Activated CD8-positive, alpha-beta memory T cell treated with anti-CD3 and anti-CD28 coated beads, Interleukin-2, amount 10 ng/mL, durations not matched to agents 7 days and 5 days (primary cell): ENCODE measurements at regions not wholly inside any gene's neighbourhood (a gene's known extent, or its start where the extent isn't known, plus 50 kb on each side); places are given as distances from the start of the nearest gene placed in this dataset.

Experiments
- ATAC-seq: fragments of 150-1000 bp; cut with Tn5 transposase; one replicate; pipeline ENCODE4 v1.10.0; 2021; ENCODE audit warnings: moderate library complexity
- CTCF ChIA-PET: fragments of 350-600 bp; sonication (Branson Sonifier 250); formaldehyde crosslinking; loops from one replicate; lab custom pipeline; 2021; ENCODE audit warnings: antibody characterized with exemption; lab: Charles Lee
- DNase-seq: peaks from one replicate; pipeline ENCODE4 v3.0.0-alpha.2; 2020
- H3K27ac Mint-ChIP-seq: one replicate; pipeline ENCODE4 v1.8.0; 2021; ENCODE audit warnings: mild to moderate bottlenecking, mixed read lengths
- H3K27me3 Mint-ChIP-seq: one replicate; pipeline ENCODE4 v1.8.0; 2021; ENCODE audit warnings: mixed read lengths
- H3K36me3 Mint-ChIP-seq: one replicate; pipeline ENCODE4 v1.8.0; 2021; ENCODE audit warnings: mild to moderate bottlenecking, mixed read lengths
- H3K4me1 Mint-ChIP-seq: one replicate; pipeline ENCODE4 v1.8.0; 2021; ENCODE audit warnings: mixed read lengths
- H3K4me3 Mint-ChIP-seq: one replicate; pipeline ENCODE4 v1.8.0; 2021; ENCODE audit warnings: mild to moderate bottlenecking, moderate library complexity, mixed read lengths
- H3K9me3 Mint-ChIP-seq: one replicate; pipeline ENCODE4 v1.8.0; 2022; ENCODE audit warnings: low read depth, mixed read lengths

DNA sequence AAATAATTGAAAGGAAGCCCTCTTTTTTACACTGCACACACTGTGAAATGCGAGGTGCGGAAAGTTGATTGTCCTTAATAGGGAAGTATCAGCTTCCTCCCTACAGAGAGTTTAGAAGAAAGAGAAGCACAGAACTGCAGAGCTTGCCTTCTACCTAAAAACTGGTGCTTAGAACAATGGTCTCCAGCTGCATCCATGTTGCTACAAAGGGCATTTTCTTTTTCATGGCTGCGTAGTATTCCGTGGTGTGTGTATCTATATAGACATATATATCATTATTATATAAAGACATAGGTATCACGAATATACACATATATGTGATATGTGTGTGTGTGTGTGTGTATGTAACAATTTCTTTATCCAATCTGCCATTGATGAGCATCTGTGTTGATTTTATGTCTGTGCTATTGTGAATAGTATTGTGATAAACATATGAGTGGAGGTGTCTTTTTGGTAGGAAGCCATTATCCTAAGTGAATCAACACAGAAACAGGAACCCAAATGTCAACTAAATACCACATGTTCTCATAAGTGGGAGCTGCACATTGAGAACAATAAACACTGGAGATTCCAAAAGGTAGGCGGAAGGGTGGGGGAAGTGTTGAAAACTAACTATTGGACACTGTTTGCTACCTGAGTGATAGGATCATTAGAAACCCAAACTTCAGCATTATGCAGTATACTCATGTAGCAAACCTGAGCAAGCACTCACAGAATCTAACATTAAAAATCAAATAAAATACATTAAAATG, 290.0 kb upstream of the RUNX1 start:
- CTCF ChIA-PET: no interaction called here
- no peak for ATAC-seq
- no peaks in the 10 kb centered on the region for H3K27me3 Mint-ChIP-seq

GRCh38 chr21:35338281-35338680, 289.2 kb upstream of the RUNX1 start:
- DNase-seq (no peak), ATAC-seq (no peak)
- no peak overlapping the region for H3K4me3 Mint-ChIP-seq
- peaks cover 3% of the 10 kb centered on the region for H3K36me3 Mint-ChIP-seq
- H3K27me3 Mint-ChIP-seq: no peaks in the 10 kb centered on the region
- H3K27ac Mint-ChIP-seq: no peak overlapping the region
- peaks cover 4% of the 10 kb centered on the region for H3K9me3 Mint-ChIP-seq
- H3K4me1 Mint-ChIP-seq: peaks cover 16% of the 10 kb centered on the region
- CTCF ChIA-PET: no interaction called here

More for the DNA sequence above, 290.0 kb upstream of the RUNX1 start:
- H3K4me1 Mint-ChIP-seq: peaks cover 20% of the 10 kb centered on the region
- no peak overlapping the region for H3K27ac Mint-ChIP-seq
- H3K9me3 Mint-ChIP-seq: peaks cover 4% of the 10 kb centered on the region
- no peak for DNase-seq
- no peak overlapping the region for H3K4me3 Mint-ChIP-seq
- peaks cover 5% of the 10 kb centered on the region for H3K36me3 Mint-ChIP-seq

DNA sequence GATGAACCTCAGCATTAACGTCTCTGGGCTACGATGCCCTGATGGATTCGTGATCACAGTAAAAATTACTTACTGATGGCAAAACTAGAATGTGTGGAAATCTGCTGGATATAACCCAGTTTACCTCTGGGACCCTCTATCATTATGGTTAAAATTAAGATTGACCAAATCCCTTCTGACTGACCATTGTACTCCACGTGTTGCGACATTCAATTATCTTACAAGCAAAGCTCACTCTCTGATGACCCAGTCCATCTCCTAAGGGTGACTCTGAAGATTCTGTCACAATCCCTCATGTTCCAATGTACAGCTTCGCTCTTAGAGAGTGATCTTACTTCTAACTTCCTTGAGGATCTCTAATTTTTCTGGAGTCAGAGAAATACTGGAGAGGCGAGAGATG, 288.5 kb upstream of the RUNX1 start:
- CTCF ChIA-PET: no interaction called here
- ATAC-seq: no peak
- Mint-ChIP-seq H3K4me1 (peaks cover 12% of the 10 kb centered on the region), H3K27me3 (no peaks in the 10 kb centered on the region), H3K9me3 (peaks cover 4% of the 10 kb centered on the region), H3K27ac (no peak overlapping the region), H3K36me3 (peaks cover 2% of the 10 kb centered on the region), H3K4me3 (no peak overlapping the region)
- DNase-seq: no peak

DNA sequence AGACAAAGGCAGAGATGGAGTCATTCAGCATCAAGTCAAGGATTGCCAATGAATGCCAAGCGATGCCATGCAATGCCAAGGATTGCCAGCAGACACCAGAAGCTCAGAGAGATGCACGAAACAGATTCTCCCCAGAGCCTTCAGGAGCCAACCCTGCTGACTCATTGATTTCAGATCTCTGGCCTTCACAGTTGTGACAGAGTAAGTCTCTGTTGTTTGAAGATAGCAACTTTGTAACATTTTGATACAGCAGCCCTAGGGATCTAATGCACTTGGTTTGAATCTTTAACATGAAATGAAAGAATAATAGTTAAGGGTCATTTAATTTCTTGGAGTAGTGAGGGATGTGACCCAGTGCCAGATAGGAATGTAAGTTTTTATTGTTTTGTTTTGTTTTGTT, 287.4 kb upstream of the RUNX1 start:
- Mint-ChIP-seq H3K36me3 (peaks cover 2% of the 10 kb centered on the region), H3K4me1 (peaks cover 3% of the 10 kb centered on the region), H3K27me3 (peaks cover 3% of the 10 kb centered on the region), H3K4me3 (no peak overlapping the region), H3K9me3 (peaks cover 4% of the 10 kb centered on the region), H3K27ac (no peak overlapping the region)
- DNase-seq: no peak
- no peak for ATAC-seq
- CTCF ChIA-PET: no interaction called here

GRCh38 chr21:35335951-35336446, 286.9 kb upstream of the RUNX1 start:
- Mint-ChIP-seq H3K27ac (no peak overlapping the region), H3K36me3 (peaks cover 2% of the 10 kb centered on the region), H3K4me3 (no peak overlapping the region), H3K9me3 (peaks cover 6% of the 10 kb centered on the region), H3K27me3 (peaks cover 3% of the 10 kb centered on the region), H3K4me1 (peaks cover 3% of the 10 kb centered on the region)
- ATAC-seq (no peak), DNase-seq (no peak)
- CTCF ChIA-PET: no interaction called here

GRCh38 chr21:35333831-35334618, 284.9 kb upstream of the RUNX1 start:
- H3K4me3 Mint-ChIP-seq: no peak overlapping the region
- DNase-seq (no peak), ATAC-seq (no peak)
- peaks cover 3% of the 10 kb centered on the region for H3K4me1 Mint-ChIP-seq
- H3K27me3 Mint-ChIP-seq: peaks cover 3% of the 10 kb centered on the region
- H3K9me3 Mint-ChIP-seq: peaks cover 6% of the 10 kb centered on the region
- no peaks in the 10 kb centered on the region for H3K36me3 Mint-ChIP-seq
- H3K27ac Mint-ChIP-seq: no peak overlapping the region
- CTCF ChIA-PET: interaction anchor here (0.7 kb wide), 1 partner anchor 11 kb away, joined by 3 read pairs; no protein-coding TSS in a partner anchor

DNA sequence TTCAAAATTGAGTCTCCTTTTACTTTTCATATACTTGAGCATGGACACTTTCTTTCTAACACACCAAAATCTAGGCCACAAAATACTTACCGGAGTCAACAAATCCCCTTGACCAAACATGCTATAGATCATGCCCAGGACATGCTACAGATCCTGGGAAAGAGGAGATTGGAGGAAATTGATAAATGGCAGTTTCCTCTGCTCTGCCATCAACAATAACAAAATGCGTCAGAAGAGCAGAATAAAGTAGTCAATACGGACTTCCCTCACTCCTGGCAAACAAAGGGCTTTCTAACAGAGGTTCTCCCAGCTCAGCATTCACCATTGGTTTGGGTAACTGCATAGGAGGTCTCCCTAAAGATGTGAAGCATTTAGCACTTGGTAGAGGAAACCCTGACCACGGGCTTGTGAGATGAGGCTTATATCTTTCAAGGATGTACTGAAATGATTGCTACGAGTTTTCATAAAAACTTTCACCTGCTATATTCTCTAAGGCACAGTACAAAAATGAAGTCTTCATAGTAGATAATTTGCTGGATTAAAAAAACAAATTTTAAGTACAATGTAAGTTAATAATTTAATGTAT, 283.8 kb upstream of the RUNX1 start:
- ATAC-seq (no peak), DNase-seq (no peak)
- H3K27me3 Mint-ChIP-seq: peaks cover 3% of the 10 kb centered on the region
- H3K4me1 Mint-ChIP-seq: peaks cover 3% of the 10 kb centered on the region
- H3K36me3 Mint-ChIP-seq: no peaks in the 10 kb centered on the region
- CTCF ChIA-PET: no interaction called here
- no peak overlapping the region for H3K4me3 Mint-ChIP-seq
- H3K27ac Mint-ChIP-seq: no peak overlapping the region
- H3K9me3 Mint-ChIP-seq: peaks cover 2% of the 10 kb centered on the region

DNA sequence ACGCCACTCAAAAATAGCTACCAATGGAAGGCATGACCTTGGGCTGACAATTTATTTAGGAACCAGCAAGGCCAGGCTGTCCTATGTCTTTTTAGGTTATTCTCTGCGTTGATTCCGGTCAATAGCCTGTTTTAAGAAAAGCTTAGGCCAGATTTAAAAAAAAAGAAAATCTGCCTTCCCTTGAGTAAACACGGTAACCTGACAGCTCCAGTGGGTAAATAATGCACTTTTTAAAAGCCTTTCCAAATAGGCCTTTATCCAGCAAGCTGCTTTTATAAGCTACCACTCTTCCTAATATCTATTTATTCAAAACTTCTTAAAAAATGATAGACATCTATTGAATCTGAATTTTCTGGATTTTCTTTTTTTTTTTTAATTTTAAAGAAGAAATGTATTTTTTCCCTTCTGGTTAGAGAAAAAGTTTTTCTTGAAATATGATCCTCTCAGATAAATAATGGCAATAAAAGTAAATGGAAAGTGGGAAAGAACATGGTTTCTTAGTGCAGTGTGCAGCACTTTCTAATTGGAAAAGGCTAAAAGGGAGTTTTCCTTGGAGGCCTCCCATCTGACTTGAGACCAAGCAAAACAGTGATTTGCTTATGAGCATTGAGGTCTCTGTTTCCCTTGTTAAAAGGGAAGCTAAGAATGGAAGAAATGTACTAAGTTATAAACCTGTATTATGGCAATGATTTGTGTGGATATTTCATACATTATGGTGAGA, 281.0 kb upstream of the RUNX1 start:
- Mint-ChIP-seq H3K9me3 (peaks cover 2% of the 10 kb centered on the region), H3K27ac (no peak overlapping the region), H3K4me3 (no peak overlapping the region), H3K4me1 (peaks cover 3% of the 10 kb centered on the region), H3K36me3 (no peaks in the 10 kb centered on the region), H3K27me3 (peaks cover 7% of the 10 kb centered on the region)
- DNase-seq (no peak), ATAC-seq (no peak)
- CTCF ChIA-PET: interaction anchor here (0.8 kb wide), 1 partner anchor 585 kb away, joined by 3 read pairs; no protein-coding TSS in a partner anchor

GRCh38 chr21:35328856-35329455, 279.9 kb upstream of the RUNX1 start:
- Mint-ChIP-seq H3K9me3 (peaks cover 2% of the 10 kb centered on the region), H3K4me3 (no peak overlapping the region), H3K36me3 (no peaks in the 10 kb centered on the region), H3K27me3 (peaks cover 8% of the 10 kb centered on the region), H3K4me1 (peaks cover 3% of the 10 kb centered on the region), H3K27ac (no peak overlapping the region)
- no peak for ATAC-seq
- CTCF ChIA-PET: no interaction called here
- no peak for DNase-seq

- H3K36me3 Mint-ChIP-seq: no peaks in the 10 kb centered on the region
- CTCF ChIA-PET: no interaction called here
- no peaks in the 10 kb centered on the region for H3K4me1 Mint-ChIP-seq
Measured at GRCh38 chr21:35326677-35327076, 277.6 kb upstream of the RUNX1 start.

GRCh38 chr21:35325953-35326352, 276.9 kb upstream of the RUNX1 start:
- peaks cover 5% of the 10 kb centered on the region for H3K27me3 Mint-ChIP-seq
- H3K4me3 Mint-ChIP-seq: no peak overlapping the region
- H3K9me3 Mint-ChIP-seq: no peaks in the 10 kb centered on the region
- no peaks in the 10 kb centered on the region for H3K4me1 Mint-ChIP-seq
- no peak overlapping the region for H3K27ac Mint-ChIP-seq
- ATAC-seq (no peak), DNase-seq (no peak)
- CTCF ChIA-PET: no interaction called here
- H3K36me3 Mint-ChIP-seq: no peaks in the 10 kb centered on the region

More at GRCh38 chr21:35326677-35327076, 277.6 kb upstream of the RUNX1 start:
- H3K9me3 Mint-ChIP-seq: peaks cover 2% of the 10 kb centered on the region
- H3K27ac Mint-ChIP-seq: no peak overlapping the region
- ATAC-seq (no peak), DNase-seq (no peak)
- H3K27me3 Mint-ChIP-seq: peaks cover 5% of the 10 kb centered on the region
- no peak overlapping the region for H3K4me3 Mint-ChIP-seq

DNA sequence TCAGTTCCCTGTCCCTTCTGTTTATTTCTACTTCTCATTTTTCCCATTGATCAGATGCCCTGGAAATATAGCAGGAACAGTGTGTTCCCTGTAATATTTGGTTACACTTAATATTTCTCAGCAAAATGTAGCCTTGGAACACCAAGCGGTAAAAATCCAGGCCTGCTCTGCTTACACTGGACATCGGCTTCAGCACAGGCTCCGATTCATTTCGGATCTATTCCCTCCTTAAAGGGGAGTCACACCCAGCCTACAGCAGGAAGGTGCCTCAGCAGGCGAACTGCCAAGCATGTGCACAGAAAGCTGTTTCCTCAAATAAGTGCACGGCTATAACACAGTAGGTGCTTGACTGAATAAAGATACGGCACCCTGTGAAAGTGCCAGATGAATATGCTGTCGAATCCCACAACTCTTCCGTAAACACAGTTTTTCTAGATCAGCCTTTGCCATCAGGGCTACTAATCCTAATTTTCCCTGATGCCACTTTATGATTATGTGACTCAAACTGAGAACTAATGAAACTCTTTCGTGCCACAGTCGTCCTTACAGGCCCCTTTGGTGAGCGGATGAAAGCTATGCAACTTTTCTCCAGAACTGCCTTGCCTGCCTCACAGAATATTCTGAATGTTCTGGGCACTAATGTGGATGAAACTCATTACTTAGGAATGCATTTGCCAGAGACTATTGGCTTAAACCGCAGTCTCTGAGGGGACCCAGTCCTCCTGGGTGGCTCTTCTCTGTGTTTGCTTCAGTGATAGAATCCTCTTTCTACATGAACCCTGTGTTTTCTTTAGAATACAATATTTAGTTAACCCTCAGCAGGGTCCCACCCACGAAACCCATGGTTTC, 275.5 kb upstream of the RUNX1 start:
- no peaks in the 10 kb centered on the region for H3K4me1 Mint-ChIP-seq

More for the DNA sequence above, 275.5 kb upstream of the RUNX1 start:
- no peaks in the 10 kb centered on the region for H3K36me3 Mint-ChIP-seq
- DNase-seq (no peak), ATAC-seq (no peak)
- H3K4me3 Mint-ChIP-seq: no peak overlapping the region
- H3K27ac Mint-ChIP-seq: no peak overlapping the region
- peaks cover 5% of the 10 kb centered on the region for H3K27me3 Mint-ChIP-seq
- no peaks in the 10 kb centered on the region for H3K9me3 Mint-ChIP-seq
- CTCF ChIA-PET: no interaction called here
